T-helper 1 cell (primary cell): ENCODE measurements at regions not wholly inside any gene's neighbourhood (a gene's known extent, or its start where the extent isn't known, plus 50 kb on each side); places are given as distances from the start of the nearest gene placed in this dataset.
"Not testable (repeated sequence)": the region's sequence is repeated elsewhere in the genome, so short reads cannot be mapped to it uniquely, and the experiment has no call there.

ENCODE experiments used
- DNase-seq, 5 donors: peaks; one replicate each; pipeline ENCODE4 v3.0.0-alpha.2; 2012 to 2020

DNA sequence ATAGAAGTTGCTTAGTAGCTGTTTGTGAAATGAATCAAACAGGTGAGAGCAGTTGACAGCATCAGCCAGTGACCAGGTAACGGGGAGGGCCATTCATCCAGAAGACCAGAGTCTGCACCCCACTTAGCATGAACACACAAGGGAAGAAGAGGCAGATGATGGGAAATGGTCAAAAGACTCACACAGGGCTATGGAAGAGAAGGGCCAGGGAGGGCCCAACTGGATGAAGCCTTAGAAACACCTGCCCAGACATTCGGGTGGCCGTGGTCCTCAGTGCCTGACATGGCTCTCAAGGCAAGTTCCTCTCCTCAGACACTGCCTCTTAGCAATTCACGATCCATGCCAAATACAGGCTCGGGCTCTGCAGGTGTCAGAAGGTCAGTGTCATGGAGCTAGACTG lies 354.1 kb downstream of the TCERG1L start:
- no peak for DNase-seq

DNA sequence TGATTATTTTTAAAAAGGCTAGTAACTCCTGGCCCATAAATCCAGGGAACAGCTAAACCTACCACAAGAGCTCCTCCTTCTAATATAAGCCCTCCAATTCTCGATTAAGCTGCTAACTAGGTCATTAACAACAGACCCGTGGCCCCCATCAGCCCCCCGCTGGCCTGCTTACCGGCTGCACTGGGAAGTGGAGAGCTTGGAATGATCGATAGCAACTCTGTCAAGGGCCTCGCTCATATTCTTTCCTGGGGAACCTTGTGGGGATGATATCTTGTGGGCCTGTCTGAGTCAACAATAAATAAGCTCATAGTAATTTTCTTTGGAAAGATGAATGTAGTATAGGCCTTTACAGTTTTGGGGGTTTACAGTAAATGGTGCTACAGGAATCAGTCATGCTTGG lies 353.5 kb downstream of the TCERG1L start:
- DNase-seq = no peak

DNA sequence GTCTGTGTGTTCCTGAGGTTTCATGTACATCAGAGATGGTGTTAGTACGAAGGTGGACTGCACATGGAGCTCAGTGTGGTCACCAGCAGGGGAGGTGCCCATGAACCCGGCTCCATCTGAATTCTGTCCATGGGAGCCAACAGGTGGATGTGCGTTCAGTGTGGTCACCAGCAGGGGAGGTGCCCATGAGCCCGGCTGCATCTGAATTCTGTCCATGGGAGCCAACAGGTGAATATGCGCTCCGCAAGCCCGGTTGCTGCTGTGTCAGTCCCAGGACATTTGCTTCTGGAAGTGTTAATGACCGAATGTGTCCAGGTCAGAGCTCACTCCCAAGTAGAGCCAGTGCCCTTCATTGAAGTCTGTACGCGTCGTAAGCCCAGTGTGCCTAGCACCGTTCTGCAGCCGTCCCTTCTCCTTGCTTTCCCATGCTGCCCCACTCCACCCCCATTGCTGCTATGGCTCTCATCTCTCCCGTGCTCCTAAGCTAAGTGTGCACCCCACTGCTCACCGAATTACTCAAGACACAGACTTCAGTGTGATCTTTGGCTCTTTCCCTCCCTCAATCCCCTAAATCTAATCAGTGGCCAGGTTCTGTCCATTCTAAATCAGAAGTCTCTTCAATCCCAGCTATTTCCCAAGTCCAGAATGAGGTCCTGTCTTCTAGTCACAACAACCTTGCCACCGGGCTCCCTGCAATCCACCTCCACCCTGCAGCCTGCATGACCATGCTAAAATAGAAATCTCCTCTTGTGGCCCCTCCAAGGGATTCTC lies 352.4 kb downstream of the TCERG1L start:
- DNase-seq = no peak

DNA sequence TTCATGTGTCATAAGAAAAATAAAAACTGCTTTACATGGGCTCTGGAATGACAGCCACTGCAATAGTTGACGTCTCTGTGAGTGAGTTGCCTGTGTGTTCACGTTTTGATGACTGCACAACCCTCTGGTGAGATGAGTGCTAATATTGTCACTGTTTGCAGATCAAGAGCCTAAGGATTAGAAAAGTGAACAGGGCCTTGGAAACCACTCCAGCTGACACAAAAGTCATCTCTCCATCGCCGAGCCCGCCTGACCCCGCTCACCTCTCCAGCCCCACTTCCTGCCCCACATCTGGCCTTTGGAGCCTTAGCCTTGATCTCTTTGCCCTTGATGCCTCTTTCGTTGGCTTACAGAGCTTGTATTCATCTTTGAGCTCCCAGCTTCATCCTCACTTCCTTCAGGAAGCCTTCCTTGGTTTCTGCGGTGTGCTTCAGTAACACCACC lies 351.7 kb downstream of the TCERG1L start:
- DNase-seq = no peak

DNA sequence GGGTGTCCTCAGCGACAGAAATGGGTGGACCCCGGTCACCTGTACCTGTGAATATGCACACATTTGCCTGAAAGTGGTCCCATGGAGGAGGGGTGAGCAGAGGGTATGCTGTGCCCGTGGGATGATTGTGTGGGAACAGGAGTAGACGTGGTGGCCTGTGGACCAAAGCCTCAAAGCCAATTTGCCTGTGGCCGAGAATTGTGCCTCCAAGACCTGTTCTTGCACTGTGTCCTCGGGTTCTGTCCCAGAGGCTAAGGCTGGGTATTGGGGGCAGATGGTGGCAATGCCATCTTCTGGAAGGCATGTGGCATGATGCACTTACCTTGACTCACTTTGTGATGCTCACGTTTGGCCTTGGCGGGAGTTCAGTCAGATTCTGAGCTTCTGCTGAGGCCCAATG lies 351.0 kb downstream of the TCERG1L start:
- DNase-seq = no peak

DNA sequence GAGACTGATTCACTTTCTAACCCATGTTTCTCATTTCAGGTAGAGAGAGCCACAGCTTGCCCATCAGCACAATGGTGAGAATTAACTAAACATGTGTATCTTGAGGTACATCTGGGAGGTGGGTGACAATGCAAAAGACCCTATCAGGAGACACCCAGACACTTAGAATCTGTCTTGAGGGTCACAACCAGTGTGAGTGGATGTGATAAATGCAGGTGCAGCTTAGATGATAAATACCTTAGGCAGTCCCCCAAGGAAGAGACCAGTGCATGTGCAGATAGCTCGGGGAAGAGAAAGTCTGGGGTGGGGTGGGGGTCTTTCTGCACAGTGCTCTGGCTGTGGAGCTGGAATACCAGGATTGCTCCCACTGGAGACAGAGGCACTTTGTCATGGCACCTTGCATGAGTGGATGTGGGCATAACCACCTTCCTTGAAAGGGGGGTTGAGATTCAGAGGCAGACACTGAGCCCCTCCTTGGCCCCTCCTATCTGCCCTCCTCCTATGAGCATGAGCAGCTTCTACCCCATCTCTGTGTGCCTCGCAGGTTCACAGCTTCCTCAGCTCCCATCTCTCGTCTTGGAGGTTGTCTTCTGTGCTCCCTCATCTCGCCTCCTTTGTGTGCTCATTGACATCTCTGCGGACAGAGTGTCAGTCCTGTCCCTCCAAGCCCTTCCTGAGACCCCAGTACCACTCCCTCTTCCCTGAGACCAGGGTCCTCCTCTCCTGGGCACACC lies 349.8 kb downstream of the TCERG1L start:
- DNase-seq = no peak

DNA sequence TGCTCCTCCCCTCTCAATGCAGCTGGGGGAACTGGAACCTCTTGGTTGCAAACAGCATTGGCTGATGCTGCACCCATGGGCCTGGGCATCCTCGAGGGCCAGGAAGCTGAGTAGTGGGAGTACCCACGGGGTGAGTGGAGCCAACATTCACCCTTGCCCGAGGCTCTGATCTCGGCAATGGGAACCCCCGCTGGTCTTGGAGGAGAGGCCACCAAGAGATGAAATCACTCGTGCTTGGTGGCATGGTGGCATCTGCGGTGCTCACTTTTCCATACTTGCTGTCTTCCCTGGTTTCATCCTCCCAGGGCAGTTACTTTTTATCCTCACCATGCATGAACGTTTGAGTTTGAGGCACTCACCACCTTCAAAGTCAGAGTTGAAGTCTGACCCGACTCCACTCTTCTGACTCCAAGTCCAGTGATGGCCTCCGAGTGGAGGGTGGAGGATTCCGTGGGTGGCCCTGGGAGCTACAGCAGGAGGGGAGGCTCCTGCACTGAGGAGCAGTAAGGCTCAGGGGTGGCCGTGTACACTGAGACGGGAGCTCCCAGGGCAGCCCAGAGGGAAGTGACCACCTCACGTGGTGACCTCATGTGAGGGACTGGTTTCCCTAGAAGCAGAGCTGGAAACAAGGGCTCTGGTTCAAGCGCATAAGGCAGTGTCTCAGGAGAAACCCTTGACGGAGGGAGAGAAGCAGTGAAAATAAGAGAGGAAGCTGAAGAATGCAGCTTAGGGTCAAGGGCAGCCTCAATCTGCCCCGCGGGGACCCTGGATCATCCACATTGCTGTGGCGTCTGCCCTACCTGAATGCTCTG lies 349.1 kb downstream of the TCERG1L start:
- no peak for DNase-seq

DNA sequence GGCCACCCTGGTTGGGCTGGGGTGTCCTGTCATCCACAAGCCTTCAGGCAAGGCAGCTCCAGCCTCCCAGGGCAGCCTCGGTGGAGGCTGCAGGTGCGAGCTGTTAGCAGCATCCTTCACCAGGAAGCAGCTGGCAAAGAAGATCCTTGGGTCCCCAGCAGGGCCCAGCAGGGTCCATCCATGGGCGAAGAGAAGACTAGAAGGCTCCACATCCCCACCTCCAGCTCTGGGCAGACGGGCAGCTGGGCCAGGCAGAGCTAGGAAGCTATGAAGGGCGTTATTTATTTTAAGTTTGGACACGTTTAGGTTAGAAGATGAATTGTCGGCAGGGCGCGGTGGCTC lies 348.5 kb downstream of the TCERG1L start:
- DNase-seq = no peak

DNA sequence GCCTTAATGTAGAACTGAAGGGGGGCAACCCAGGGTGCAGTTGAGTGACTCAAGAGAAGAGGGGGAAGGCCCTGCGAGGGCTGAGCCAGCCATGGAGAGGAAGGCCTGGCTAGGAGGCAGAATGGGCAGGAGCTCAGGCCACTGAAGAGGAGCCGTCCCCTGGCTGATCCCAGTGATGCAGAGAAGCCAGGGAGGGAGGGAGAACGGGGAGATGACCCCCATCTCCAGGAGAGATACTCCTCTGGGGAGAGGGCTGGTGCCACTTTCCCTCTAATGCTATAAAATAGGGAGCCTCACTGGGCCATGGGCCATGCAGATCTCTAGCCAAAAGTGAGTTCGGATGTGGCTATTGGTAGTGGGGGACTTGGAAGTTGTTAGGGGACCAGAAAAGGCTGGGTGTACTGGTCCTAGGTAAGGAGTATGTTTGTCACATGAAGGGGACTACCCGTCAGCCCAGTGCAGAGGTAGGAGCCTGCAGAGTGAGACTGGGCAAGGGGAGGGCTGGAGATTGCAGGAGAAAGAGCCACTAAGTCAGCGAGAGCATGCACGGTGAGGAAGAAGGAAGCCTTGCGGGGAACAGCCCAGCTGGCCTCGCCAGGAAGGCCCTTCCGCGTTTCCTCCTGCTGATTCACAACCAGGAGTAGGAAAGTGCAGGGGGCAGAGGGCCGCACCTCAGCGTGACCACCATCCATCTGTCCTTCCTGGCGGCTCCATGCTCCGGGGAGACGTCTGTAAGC lies 347.6 kb downstream of the TCERG1L start:
- DNase-seq = no peak

DNA sequence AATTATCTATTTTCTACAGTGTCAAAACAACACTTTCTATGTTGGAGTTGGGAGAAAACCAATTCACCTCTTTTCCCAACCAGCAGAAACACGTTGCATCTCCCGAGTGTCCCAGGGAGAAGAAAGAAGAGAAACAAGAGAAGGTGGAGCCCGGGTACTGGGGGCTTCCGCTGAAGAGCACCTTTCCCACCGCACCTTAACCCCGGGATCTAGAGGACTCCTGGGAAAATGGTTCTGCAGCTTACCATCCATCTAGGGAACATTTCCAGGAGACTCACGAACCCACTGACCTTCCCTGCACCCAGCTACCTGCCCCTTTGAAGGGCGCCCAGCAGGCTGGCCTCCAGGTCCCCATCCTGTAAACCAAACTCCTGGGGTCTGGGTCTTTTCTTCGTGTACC lies 346.8 kb downstream of the TCERG1L start:
- no peak for DNase-seq

DNA sequence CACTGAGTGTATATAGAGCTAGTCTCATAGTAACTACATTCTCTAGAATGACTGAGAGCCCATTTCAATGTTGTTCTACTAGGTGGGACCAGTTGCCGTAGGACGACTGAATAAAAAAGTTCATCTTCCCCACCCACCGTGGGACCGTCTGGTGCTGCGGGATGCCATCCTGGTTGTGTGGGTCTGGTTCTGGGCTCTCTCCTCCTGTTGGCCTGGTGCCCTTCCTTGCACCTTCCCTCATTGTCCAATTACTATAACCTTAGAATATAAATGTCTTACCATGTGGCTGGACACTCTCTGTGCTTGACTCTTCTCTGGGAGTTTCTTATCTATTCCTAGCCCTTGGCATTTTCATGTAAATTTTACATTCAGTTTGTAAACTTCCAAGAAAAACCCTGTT lies 344.4 kb downstream of the TCERG1L start:
- DNase-seq = no peak

DNA sequence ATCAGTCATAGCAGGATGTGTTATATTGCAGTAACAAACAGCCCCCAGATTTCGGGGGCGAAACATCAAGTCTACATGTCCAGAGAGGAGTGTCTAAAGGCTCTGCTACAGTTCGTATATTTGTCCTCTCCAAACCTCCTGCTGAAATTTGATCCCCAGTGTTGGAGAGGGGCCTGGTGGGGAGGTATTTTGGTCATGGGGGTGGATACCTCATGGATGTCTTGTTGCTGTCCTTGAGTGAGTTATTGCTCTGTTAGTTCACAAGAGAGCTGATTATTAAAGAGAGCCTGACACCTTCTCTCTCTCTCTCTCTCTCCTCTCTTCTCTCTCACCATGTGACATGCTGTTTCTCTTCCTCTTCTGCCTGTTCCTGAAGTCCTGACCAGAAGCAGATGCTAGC lies 343.7 kb downstream of the TCERG1L start:
- DNase-seq = no peak

DNA sequence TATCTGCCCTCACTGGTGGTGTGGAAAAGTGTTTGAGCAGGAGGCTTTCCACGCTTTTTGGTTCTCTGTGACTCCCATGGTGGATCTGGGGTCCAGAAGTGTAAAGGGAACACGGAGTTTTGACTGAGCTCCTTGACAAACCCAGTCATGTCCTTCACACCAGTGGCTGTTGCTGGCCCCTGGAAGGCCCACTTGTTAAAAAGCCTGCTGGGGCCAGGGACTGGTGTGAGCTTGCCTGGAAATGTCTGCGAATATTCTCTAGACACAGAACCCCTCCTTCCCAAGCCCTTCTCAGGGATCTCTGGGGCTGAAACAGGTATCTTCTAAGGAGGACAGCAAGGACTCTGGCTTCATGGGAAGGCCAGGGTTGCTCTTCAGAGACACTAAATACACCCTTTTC lies 343.0 kb downstream of the TCERG1L start:
- no peak for DNase-seq

DNA sequence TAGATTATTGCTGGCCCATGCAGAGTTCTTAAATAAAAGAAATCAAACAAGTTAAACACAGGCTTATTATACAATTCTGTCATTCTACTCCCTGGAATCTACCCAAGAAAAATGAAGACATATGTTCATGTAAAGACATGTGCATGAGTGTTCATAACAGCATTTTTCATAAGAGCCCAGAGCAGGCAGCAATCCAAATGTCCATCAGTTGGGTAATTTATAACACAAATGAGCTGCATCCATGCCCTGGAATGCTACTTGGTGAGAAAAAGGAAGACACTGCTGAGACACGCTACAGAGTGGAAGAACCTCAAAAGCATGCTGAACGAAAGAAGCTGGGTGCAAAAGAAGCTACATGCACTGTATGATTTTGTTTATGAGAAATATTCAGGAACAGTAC lies 342.6 kb downstream of the TCERG1L start:
- no peak for DNase-seq

DNA sequence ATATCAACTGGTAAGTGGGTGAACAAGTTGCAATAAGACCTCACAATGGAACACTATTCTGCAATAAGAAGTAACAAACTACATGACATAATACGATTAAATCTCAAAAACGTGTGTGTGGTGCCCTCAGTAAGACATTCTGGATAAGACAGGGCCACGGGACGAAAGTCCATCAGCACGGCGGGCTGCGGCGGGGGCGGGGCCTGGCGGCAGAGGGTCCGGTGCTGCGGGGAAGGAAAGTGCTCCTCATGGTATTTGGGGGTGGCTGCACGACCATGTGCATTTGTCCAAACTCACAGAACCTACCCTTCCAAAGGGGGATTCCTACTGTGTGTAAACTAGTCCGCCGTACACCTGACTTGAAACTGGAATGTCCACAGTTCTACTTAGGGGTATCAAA lies 341.8 kb downstream of the TCERG1L start:
- no peak for DNase-seq

DNA sequence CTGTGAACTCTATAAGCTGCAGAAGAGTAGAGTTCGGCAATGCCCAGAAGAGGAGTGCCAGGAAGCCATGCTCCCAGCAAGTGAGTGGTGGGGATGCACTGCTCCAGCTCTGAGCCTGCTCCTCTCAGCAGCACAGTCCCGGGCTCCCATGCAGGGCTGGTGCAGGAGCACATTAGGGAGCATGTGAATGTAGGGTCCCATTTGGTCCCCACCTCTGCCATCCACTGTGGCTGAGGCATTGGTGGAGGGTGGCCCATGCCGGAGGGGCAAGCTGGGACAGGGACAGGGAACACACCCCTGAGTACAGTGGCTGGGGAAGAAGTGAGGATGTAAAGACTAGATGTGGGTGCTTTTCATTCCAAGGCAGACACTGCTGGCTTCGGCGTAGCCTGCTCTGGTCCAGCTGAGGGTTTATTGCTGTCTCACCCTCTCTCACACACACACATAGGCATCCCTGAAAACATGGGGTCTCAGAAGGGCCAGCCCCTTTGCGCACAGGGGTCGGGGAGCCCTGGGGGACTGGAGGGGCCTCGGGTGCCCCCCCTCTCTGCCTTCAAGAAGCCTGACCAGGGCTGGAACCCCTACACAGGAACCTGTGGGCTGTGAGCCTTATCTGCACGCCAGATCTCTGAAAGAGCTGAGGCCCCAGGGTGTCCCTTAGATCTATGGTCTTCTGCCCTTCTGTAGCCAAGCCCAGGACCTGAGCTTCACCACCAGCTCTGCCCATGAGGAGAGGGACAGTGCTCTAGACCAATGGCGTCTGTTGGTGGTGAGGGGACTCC lies 341.0 kb downstream of the TCERG1L start:
- no peak for DNase-seq

DNA sequence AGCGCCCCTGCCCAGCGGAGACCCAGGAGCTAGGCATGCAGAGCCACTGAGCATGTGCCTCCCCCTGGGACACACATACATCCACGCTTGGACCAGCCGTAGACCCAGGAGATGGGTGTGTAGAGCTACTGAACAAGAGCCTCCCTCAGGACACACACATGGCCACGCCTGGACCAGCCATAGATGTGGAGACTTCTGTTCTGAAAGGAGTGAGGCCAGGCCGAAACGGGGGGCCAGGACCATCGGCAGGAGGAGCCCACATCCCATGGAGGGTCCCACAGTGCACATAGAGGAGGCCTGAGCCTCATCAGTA lies 340.4 kb downstream of the TCERG1L start:
- no peak for DNase-seq

DNA sequence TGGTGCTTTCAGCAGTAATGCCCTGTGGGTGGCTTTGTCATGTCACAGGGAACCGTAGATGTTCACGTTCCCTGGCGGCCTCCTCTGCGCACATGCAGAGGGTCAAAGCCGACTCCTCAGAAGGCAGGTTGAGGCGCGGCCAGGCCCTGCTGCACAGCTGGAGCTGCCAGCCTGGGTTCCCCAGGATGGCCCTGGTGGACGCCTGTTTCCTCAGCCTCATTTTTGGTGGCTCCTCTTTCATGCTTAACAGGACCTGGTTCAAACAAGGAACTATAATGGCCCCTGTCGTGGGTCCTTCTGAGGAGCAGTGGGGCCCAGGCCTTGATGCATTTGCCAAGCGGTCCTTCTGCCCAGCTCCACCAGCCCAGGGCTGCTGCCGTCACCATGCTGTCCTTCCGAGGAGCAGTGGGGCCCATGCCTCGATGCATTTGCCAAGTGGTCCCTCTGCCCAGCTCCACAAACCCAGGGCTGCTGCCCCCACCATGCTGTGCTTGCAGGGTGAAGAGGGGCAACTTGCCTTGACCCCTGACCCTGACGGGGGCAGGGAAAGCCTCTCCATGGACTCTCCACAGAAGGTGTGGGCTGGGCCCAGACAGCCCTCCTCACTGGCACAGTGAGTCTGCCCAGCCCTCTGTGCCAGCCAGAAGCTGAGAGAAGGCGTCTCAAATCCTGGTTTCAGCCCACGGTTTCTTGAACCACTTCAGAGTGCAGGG lies 338.2 kb downstream of the TCERG1L start:
- DNase-seq = no peak

DNA sequence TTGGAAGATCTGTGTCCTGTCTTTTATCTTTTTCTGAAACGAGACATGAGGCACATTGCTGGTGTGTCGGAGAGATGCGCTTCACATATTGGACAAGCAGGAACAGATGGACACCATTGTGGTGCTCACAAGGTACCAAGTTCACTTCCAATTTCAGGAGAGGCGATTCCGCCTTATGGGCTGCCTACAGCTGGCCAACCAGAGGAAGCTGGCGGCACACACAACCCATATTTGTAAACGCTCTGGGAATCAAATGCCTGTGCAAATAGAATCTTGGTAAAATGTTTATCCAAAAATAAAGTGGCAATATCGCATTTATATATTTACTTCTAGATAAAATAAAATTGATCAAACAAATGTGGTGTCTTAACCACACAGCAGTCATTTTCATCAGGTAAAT lies 337.4 kb downstream of the TCERG1L start:
- no peak for DNase-seq

DNA sequence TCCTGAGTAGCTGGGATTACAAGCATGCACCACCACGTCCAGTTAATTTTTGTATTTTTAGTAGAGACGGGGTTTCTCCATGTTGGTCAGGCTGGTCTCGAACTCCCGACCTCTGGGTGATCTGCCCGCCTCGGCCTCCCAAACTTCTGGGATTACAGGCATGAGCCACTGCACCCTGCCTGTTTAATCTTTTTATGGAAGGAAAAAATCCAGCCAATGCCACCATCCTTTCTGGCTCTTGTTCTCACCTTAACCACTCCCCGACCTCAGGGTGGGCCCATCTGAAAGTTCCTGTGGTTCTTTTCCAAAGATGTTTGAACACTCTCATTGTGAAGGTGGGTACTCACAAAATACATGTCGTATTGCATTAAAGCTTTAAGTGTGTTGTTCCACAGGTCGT lies 336.2 kb downstream of the TCERG1L start:
- DNase-seq = not testable (repeated sequence)

DNA sequence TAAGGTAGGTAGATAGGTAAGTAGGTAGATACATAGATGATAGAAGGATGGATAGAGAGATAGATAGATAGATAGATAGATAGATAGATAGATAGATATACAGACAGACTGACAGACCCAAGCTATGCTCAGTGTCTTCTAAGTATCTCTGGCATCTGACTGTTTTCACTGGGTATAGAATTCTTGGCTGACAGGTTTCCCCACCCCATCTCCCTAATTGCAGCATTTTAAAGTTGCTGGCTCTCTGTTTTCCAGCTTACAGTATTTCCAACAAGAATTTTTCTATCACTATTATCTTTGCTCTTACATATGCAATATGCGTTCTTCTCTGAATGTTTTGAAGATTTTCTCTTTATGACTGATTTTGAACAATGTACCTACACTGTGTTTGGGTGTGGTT lies 328.7 kb downstream of the TCERG1L start:
- no peak for DNase-seq

DNA sequence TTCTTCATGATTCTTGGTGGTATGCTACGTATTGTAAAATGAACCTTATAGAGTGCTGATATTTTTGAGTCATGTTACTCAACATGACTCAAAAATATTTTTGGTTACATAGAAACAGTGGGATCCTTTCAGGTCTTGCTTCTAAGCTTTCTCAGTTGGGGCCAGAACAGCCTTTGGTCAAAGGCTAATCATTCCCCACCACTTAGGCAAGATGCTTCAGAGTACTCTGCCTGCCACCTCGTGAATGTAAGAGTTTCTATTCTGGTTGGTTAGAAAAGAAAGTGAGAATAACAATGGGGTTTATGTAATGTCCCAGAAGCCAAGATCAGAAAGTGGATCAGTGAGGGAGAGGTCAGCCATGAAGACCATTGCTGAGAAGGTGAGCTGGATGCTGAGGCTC lies 327.8 kb downstream of the TCERG1L start:
- no peak for DNase-seq
